CD4-positive, alpha-beta T cell treated with Interleukin-1 beta for 1 hour (primary cell): ENCODE measurements at regions not wholly inside any gene's neighbourhood (a gene's known extent, or its start where the extent isn't known, plus 50 kb on each side); places are given as distances from the start of the nearest gene placed in this dataset.
"Not testable (repeated sequence)": the region's sequence is repeated elsewhere in the genome, so short reads cannot be mapped to it uniquely, and the experiment has no call there.

ENCODE experiments used
- DNase-seq, 2 donors: peaks; one replicate each; pipeline ENCODE4 v3.0.0-alpha.2; 2020 to 2022

DNA sequence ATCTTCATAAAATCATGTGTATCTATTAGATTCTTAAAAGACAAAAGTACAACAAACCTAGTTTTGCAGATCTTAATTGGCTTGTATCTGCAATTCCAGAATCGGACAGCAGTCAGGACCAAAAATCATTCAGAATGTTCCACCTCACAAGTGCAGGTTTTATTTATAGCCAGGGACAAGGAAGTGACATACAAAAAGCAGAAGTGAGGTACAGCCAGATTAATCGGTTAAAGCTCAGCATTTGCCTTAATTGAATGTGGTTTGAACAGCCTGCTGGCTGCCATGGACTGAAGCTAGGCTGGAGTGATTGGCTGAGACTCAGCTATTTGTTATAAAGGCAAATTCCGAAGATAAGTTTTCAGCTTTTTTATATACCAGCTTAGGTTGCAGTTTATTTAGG, 932.6 kb downstream of the C4orf33 start:
- no peak for DNase-seq

DNA sequence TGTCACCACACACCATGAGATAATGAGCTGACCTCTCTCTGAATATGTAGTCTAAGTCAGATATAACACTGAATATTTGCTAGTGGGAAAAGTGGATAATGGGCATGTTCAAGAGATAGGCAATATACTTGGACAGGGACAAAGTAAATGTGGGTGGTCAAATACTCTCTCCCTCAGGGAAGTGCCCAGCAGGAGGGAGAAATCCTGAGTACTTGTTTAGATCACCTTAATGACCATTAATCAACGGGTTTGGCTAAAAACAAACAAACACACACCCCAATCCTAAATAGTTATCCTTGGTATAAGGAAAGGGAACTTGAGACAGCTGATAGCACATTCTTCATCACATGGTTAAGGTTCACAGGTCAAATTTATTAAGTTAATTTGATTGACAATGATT, 933.5 kb downstream of the C4orf33 start:
- no peak for DNase-seq

DNA sequence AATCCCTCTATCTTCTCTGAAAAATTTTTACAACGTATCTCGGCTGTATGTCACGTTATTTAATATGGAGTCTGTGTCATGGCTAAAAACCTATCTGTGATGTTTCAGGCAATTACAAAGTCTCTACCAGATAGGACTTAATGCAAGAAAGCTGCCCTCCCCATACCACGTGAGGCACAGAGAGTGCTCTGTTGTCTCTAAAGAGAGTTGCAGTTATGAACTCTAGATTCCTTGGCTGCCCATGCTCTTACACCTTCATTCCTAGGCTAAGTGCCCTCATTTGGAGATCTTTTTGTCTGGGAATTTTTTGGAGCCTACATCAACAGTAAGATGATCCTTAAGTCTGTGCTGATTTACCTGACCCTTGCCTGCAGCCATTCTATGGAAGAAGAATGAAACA, 935.9 kb downstream of the C4orf33 start:
- DNase-seq: no peak

DNA sequence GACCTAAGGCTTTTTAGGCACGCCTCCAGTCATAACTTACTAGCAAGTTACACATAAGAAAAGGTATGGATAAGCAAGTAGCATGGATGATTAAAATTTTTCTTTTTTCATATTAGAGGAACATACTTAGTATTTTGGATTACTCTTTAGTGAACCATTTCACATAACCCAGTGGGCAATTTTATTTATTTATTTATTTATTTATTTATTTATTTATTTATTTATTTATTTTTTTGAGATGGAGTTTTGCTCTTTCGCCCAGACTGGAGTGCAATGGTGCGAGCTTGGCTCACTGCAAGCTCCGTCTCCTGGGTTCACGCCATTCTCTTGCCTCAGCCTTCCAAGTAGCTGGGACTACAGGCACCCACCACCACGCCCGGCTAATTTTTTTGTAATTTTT, 937.7 kb downstream of the C4orf33 start:
- not testable (repeated sequence) for DNase-seq

DNA sequence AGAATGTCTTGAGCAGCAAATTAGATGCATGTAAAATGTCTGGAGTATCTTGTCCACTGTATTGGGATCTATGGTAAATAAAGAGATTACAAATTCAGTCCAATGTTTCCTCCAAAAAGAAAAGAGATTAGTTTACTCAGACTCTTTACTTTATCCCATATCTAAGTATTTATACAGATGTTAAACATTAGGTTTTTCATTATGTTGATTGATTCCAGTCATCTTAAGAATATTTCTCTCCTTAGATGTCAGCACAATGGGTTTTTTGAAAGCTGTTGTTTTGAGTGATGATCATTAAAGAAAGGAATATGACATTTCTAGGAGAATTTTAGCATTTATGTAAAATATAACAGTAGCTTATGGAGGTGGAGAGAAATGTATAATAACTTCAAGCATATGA, 938.9 kb downstream of the C4orf33 start:
- no peak for DNase-seq

DNA sequence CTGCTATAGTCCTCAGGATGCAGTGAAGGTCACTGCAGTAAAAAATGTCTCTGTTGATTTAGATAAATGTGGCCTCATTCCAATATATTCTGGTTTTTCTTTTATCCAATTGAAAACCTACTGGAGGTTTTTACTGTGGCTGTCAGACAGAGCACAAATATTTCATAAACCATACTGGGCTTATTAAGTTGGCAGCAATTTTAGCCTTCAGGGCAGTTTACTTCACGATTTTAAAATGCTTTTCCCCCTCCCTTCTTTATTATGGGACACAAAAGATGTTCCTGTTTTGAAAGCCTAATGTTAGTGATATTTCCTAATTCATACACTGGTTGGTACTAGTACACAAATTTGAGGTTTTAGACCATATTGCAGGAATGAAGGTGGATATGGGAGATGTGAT, 939.4 kb downstream of the C4orf33 start:
- DNase-seq: no peak

DNA sequence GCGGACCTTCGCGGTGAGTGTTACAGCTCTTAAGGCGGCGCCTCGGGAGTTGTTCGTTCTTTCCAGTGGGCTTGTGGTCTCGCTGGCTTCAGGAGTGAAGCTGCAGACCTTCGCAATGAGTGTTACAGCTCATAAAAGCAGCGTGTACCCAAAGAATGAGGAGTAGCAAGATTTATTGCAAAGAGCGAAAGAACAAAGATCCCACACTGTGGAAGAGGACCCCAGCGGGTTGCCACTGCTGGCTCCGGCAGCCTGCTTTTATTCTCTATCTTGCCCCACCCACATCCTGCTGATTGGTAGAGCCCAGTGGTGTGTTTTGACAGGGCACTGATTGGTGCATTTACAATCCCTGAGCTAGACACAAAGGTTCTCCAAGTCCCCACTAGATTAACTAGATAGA, 941.9 kb downstream of the C4orf33 start:
- DNase-seq: not testable (repeated sequence)

DNA sequence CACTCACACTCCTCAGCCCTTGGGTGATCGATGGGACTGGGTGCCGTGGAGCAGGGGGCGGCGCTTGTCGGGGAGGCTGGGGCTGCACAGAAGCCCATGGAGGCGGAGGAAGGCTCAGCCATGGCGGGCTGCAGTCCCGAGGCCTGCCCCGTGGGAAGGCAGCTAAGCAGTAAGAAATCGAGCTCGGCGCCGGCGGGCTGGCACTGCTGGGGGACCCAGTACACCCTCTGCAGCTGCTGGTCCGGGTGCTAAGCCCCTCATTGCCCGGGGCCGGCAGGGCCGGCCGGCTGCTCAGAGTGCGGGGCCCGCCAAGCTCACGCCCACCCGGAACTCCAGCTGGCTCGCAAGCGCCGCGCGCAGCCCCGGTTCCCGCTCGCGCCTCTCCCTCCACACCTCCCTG, 942.6 kb downstream of the C4orf33 start:
- not testable (repeated sequence) for DNase-seq

DNA sequence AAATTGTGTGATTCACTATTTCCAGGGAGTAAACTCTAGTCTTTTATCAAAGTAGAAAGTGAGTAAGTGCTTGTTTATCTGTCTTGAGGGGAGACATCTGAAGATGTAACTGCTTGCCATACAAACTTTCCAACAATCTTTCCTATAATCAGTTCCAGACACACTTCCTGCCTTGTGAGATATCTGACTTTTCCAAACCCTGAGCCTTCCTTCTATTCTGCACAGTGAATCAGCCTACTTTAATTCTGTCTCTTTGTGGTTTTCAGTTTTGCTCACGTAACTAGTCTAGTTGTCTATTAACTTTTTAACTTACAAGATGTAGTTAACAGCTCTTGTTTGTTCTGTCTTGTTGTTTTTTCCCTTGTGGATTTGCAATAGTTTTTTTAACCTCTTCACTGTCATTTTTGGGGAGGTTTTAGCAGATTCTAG, 947.8 kb downstream of the C4orf33 start:
- no peak for DNase-seq

DNA sequence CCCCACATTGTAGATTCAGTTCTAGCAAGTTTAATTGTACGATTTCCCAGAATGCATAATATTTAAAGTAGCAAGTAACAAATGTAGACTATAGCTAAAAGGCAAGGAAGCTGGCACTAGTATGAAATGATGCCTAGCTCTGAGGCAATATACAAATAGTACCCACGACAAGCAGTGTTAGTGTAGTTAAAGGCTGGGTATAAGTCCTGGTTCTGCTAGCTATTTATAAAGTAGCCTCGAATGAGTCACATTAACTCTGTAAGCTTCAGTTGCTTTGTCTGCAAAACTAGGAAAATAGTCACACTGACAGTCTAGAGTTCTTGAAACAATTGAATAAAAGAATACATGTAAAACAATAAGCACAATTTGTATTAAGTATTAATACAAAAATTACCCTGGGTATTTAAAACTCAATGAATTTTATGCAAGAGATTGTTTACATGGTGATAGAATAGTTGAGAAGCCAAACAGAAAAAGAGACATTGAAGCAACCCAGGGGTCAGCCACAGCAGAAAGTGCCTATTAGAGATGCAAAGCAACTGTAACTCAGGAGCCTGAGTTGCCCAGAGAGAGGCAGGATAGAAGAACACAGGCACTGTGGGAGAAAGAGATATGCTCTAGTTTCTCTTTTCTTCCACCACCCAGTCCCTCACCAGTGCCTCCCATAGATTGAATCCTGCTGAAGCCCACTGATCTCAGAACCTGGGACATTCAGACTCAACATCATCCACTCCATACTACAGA, 949.0 kb downstream of the C4orf33 start:
- no peak for DNase-seq

DNA sequence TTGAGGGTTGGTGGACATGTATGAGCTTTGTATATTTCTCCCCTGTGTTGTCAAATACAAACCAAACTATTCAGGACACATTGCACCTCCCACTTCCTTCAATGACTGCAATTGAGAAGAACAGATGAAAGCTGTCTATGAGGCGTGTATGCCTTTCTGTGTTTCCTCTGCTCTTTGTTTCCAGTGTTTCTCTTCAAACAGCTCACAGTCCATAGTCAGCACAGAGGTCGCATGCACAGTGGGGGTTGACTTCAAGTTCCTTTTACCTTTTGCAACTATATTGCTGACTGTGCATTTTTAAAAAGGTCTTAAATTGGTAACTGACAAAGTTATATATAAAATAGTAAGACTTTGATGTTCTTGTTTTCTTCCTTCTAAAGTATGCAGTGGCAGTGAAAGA, 957.8 kb downstream of the C4orf33 start:
- no peak for DNase-seq

DNA sequence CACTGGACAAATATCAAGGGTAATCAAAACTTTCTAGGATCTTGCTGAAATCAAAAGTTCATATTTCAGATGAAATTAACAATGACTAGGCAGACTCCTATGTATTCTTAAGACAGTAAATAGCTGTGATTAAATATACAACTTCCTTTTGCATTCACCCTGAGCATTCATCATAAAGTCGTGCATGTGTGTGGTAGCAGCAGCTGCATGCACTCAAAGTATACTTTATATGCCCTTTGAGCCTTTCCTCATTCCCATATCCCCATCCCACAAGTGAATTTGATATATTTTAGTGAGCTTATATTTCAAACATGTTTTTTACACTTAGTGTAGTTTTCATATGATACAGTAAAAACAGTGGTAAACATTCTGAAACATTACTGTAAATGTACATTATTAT, 959.0 kb downstream of the C4orf33 start:
- DNase-seq: no peak

DNA sequence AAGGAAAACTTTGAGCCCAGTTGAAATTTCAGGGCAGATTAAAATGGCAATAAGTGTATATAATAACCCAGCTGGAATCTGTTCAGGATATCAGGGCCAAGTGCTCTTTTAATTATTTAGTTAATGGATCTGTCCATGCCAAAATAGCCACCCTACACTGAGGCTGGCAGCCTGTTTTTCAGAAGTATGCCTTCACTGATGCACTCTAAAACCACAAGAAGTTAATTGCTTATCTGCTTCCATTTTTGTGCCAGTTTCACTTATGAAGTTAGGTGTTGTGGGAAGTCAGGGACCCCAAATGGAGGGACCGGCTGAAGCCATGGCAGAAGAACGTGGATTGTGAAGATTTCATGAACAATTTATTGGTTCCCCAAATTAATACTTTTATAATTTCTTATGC, 960.3 kb downstream of the C4orf33 start:
- no peak for DNase-seq

DNA sequence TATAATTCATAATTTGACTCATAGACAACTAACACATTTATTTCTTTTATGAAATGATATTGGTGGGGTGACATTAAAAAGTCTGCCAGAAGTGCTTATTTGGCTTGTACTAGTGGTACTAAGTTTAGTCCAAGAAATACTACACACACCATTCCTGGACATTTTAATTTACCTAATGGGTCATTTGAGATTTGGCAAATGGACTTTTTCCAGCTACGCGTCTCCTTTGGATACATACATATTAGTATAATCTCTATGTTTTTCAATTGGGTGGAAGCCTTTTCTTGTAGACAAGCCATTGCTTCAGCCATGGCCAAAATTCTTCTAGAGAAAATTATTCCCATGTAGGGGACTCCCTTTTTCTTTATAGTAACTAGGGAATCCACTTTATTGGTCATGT, 968.5 kb downstream of the C4orf33 start:
- no peak for DNase-seq

DNA sequence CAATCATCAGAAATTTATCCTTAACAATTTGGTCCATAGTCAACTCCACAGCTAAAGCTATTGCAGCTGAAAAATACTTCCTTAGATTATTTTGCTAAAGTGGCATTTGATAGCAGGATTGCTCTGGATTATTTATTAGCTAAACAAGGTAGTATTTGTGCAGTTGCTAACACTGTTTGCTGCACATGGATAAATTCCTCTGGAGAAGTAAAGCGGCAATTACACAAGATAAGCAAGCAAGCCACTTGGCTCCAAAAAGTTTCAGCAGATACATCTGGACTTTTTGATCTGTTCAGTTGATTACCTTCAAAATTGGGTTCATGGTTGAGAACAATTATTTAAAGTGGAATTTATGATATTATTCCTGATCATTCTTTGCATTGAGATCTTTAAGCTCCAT, 971.5 kb downstream of the C4orf33 start:
- no peak for DNase-seq

DNA sequence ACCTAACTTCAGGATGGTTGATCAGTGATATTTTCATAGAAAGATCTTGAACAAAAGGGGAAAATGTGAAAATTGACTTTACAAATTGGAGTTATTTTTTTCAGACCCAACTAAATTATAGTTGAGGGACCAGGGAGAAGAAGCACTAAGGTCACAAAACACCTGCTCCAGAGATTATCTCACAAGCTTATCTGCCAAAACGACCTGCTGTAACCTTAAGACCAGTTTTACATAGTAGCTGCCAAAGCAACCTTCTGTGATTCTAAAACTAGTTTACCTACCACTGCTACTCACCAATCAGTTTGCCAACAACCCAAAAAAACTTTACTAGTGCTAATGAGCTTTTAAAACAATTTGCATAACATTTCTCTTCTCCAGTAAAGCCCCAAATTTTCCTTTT, 972.1 kb downstream of the C4orf33 start:
- no peak for DNase-seq

DNA sequence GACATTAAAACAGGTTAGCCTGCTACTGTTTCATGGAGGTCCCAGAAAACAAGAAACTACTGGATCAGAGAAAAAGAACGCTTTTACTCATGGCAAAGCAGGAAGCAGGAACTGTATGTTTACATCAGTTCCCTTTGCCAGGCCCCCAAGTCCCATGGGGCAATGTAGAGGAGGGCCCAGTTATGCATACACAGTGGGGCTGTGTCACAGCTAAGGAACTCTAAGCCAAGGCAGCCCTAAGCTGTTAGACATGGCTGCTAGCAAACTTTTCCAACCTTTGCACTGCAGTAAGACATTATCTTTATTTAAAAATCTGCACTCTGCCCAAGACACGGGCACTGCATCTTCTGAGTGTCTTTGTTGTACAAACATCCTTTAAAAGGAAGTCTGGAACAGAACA, 975.8 kb downstream of the C4orf33 start:
- DNase-seq: no peak

DNA sequence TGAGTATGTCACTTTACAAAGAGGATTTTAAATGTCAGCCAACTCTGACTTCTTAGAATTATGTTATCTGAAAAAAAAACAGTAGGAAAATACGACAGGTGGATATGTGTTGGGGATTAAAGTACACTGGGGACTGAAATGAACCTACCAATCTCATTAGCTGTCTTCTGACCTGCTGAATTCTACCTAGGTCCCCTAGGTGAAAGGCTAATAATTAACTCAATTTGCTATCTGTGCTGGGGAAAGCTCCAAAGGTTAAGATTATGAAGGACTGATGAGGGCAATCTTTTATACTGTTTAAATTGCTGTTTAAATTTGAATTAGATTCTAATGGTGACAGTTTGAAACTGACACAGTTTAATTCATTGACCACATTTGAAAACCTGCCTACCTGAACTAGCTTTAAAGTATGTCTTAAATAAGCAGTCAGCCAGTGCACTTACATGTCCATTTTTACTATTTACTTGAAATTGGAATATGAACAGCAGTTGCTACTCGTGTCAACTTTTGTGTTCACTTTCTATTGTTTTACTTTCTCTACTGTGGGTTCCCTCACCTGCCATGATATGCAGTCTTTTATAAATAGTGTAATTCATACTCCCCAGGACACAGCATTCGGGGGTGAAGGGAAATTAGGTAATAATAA, 977.3 kb downstream of the C4orf33 start:
- no peak for DNase-seq

DNA sequence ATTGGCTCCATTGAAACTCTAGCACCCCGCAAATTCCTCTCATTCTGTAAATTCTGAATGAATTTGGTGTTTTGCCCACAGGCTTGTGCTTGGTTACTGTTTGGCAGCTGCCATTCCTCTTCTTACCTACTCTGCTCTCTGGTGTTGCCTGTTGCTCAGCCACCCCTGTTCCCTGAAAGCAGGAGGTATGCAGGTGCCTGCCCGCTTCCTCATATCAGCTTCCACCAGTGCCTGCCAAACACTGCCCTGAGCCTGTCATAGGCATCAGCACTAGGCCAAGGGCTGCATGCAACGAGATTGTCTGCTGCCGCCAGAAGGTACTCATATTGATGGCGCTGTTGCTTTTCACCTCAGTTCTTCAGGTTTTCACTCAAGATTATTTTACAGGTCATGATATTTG, 978.1 kb downstream of the C4orf33 start:
- no peak for DNase-seq

DNA sequence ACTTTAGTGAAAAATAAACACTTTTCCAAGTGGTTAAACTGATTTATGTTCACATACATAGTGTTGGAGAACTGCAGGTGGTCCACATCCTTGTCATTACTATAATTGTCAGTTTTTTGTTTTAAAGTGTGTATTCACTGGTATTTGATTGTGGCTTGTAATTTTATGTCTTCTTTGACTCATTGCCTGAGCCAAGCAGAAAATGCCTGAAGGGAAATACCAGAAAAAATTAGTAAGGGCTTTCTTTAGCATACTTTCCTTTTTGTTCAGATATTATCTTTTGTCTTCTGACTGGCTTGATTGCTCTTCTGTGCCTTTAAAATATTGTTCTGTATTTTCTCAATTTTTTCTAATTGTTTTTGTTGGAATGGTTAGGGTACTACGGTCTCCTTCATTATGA, 981.3 kb downstream of the C4orf33 start:
- DNase-seq: no peak

DNA sequence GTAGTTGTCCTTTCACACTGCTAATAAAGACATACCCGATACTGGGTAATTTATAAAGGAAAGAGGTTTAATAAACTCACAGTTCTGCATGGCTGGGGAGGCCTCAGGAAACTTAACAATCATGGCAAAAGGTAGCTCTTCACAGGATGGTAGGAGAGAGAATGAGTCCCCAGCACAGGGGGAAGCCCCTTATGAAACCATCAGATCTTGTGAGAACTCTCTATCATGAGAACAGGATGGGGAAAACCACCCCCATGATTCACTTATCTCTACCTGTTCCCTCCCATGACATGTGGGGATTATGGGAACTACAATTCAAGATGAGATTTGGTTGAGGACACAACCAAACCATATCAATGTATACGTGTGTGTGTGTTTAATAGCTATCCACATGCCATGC, 983.1 kb downstream of the C4orf33 start:
- DNase-seq: not testable (repeated sequence)

DNA sequence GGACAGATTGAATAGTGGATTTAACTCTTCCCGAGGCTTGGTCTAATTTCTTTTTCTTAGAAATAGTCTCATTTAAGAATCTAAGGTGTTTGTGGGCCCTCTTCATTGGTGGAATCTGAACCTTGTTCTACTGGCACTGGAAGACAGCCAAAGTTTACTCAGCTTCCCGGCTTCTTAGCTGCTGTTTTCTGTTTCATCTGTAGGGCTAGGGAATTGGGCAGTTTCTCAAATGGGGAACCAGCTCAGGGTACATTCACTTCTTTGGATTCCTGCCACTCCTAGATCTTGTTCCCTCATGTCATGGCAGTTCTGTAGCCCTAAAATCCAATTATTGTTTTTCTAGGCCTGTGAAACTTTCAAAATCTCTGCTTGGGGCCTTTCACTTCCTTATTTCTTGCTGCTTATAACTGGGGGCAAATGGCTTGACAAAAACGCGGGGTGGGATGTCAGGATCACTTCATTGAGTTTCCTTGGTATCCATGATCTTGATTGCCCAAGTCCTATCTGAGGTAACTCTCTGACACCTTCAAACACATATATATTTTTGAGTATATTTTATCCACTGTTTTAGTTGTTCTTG, 985.0 kb downstream of the C4orf33 start:
- DNase-seq: no peak

DNA sequence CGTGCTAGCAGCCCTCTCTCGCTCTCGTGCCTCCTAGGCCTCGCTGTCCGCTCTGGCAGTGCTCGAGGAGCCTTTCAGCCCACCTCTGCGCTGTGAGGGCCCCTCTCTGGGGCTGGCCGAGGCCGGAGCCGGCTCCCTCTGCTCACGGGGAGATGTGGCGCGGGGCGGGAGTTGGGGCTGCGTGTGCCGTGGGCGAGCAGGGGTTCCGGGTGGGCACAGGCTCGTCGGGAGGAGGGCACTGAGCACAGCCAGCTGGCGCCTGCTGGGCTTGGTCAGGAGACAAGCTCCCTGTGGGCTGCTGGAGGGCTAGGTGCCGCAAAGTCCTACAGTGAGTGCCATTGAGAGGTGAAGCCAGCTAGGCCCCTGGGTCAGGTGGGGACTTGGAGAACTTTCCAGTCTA, 994.5 kb downstream of the C4orf33 start:
- no peak for DNase-seq

DNA sequence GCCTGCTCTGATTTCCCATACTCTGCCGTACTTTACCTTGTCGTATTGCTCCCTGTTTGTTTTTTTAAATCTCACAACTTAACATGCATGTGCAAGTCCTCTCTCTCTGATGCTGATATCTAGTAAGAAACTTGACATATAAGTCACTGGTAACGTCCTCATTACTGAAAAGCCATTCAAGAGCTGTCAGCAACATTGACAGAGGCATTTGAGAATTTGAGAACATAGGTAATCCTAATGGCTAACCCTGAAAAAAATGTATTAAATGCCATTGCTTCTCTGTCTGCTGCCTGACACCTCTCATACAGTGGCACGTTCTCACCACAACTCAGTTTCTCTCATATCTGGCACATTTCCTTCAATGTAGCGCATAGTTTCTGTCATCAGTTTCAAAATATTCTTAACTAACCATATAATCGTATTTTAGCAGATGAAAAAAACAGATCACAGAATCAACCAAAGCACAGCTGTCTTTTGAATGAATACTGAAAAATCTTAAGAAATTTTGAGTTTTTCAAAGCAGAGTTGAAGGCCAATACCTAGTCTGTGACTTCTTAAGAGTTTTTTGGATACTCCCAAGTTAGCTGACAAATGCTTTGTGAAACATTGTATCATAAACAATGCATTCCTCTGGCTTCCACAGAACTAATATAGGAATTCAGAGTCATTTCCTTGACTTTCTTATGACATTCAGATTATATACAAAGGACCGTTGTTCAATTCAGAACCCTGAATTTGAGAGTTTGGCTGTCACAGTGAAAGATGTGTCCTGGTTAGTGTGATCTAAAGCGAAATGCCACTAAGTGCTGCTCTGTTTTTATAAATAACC, 996.4 kb downstream of the C4orf33 start:
- DNase-seq: no peak
